GM12878 (cell line): ENCODE measurements at regions not wholly inside any gene's neighbourhood (a gene's known extent, or its start where the extent isn't known, plus 50 kb on each side); places are given as distances from the start of the nearest gene placed in this dataset.

ENCODE experiments used
- ATAC-seq: fragments of 200-7000 bp; cut with Tn5 transposase; 3 replicates; pipeline ENCODE4 v1.9.1; 2020; ENCODE audit warnings: mild to moderate bottlenecking, moderate library complexity
- BruUV-seq: library from RNA; stranded (reverse); fragments of 400-500 nt; replicated peaks from 2 replicates; lab custom pipeline; 2021; lab: Mats Ljungman, UMichigan
- CTCF ChIA-PET: fragments of 300-600 bp; sonication (Branson Sonifier 250); formaldehyde crosslinking; extraction: SDS; loops from one replicate; lab custom pipeline; 2021; ENCODE audit warnings: inconsistent platforms; lab: Yijun Ruan, JAX
- POLR2A ChIA-PET: fragments of 350-600 bp; formaldehyde crosslinking; extraction: SDS; loops from one replicate; lab custom pipeline; 2021; ENCODE audit warnings: inconsistent platforms; lab: Charles Lee
- RAD21 ChIA-PET: fragments of 300-600 bp; sonication (Branson Sonifier 250); formaldehyde crosslinking; loops from one replicate; lab custom pipeline; 2023; ENCODE audit warnings: antibody characterized with exemption; ENCODE audit not compliant: unreplicated experiment; lab: Charles Lee
- SMC1A ChIA-PET: fragments of 300-600 bp; sonication (Branson Sonifier 250); formaldehyde crosslinking; loops from one replicate; lab custom pipeline; 2023; ENCODE audit not compliant: unreplicated experiment, uncharacterized antibody; lab: Charles Lee
- DNase-seq: peaks from one replicate; pipeline ENCODE4 v3.0.0-alpha.2; 2011; ENCODE audit warnings: low read depth, low spot score
- FAIRE-seq: peaks from 3 replicates; lab custom pipeline; 2011; peaks lifted over from hg19 to GRCh38; lab: Jason Lieb, UNC
- H2AFZ ChIP-seq: 2 replicates; pipeline ENCODE4 v1.6.0; 2011; ENCODE audit warnings: low read depth, low read length, control low read depth; ENCODE audit not compliant: control insufficient read depth
- H3K27ac ChIP-seq: 2 replicates; pipeline ENCODE4 v1.5.1; 2011; ENCODE audit warnings: control low read depth; ENCODE audit not compliant: control insufficient read depth, insufficient read depth
- H3K27me3 ChIP-seq, 2 experiments: replicated peaks in 1 of 2; 2 replicates each; pipeline versions ENCODE4 v1.6.0 to v1.6.1; 2011; ENCODE audit warnings: low read length in 1 of 2; ENCODE audit not compliant: control insufficient read depth in 2 of 2, insufficient read depth in 2 of 2
- H3K36me3 ChIP-seq, 2 experiments: 2 replicates each; pipeline ENCODE4 v1.5.1; 2011; ENCODE audit warnings: low read length in 1 of 2; ENCODE audit not compliant: control insufficient read depth in 2 of 2, insufficient read depth in 2 of 2
- H3K4me1 ChIP-seq: 2 replicates; pipeline ENCODE4 v1.6.1; 2011; ENCODE audit warnings: mild to moderate bottlenecking, low read length, moderate library complexity, mixed read lengths; ENCODE audit not compliant: control insufficient read depth, insufficient read depth
- H3K4me2 ChIP-seq: 2 replicates; pipeline ENCODE4 v1.6.0; 2011; ENCODE audit warnings: control low read depth; ENCODE audit not compliant: control insufficient read depth, insufficient read depth
- H3K4me3 ChIP-seq: fragments of 200-600 bp; sonication (generic); 2 replicates; pipeline ENCODE4 v1.5.1; 2016
- H3K79me2 ChIP-seq: 2 replicates; pipeline ENCODE4 v1.6.0; 2011; ENCODE audit warnings: low read length; ENCODE audit not compliant: control insufficient read depth, insufficient read depth
- H3K9ac ChIP-seq: 2 replicates; pipeline ENCODE4 v1.8.0; 2011; ENCODE audit warnings: low read length, control low read depth, mixed read lengths; ENCODE audit not compliant: control insufficient read depth, insufficient read depth
- H3K9me3 ChIP-seq: replicated peaks from 3 replicates; pipeline ENCODE4 v1.5.1; 2011; ENCODE audit warnings: mild to moderate bottlenecking, low read length; ENCODE audit not compliant: control insufficient read depth, insufficient read depth
- H4K20me1 ChIP-seq: 2 replicates; pipeline ENCODE4 v1.6.0; 2011; ENCODE audit not compliant: control insufficient read depth, insufficient read depth
- BHLHE40 ChIP-seq, 2 experiments: fragments of 450-650 bp in 1 of 2; IDR thresholded peaks; 2 replicates each; pipeline ENCODE4 v1.6.1; 2011 to 2017; ENCODE audit warnings: low read depth in 2 of 2, borderline replicate concordance in 1 of 2, improper control_type of control experiment in 1 of 2, low read length in 1 of 2, mild to moderate bottlenecking in 1 of 2
- CBFB ChIP-seq: IDR thresholded peaks from 2 replicates; pipeline ENCODE4 v1.6.1; 2016; ENCODE audit warnings: antibody characterized with exemption, low read depth
- GATAD2B ChIP-seq: fragments of 450-650 bp; conservative IDR thresholded peaks from 2 replicates; pipeline ENCODE4 v1.6.1; 2017; ENCODE audit warnings: low read depth, mild to moderate bottlenecking, moderate library complexity
- IRF5 ChIP-seq: fragments of 450-650 bp; IDR thresholded peaks from 2 replicates; pipeline ENCODE4 v1.6.1; 2017; ENCODE audit warnings: borderline replicate concordance
- MEF2B ChIP-seq: fragments of 450-650 bp; IDR thresholded peaks from 2 replicates; pipeline ENCODE4 v1.6.1; 2018; ENCODE audit warnings: mild to moderate bottlenecking, moderate library complexity; ENCODE audit not compliant: partially characterized antibody, poor library complexity, severe bottlenecking
- PKNOX1 ChIP-seq: fragments of 450-650 bp; IDR thresholded peaks from 2 replicates; pipeline ENCODE4 v1.6.1; 2016; ENCODE audit warnings: mild to moderate bottlenecking
- SIN3A ChIP-seq: IDR thresholded peaks from 2 replicates; pipeline ENCODE4 v1.6.1; 2012; ENCODE audit warnings: low read depth, low read length, improper control_type of control experiment
- SREBF1 ChIP-seq: IDR thresholded peaks from 2 replicates; pipeline ENCODE4 v1.6.1; 2012; ENCODE audit warnings: mild to moderate bottlenecking, low read length
- ZBTB40 ChIP-seq: fragments of 450-650 bp; IDR thresholded peaks from 2 replicates; pipeline ENCODE4 v1.6.1; 2016; ENCODE audit warnings: mild to moderate bottlenecking, moderate library complexity, borderline replicate concordance
- ZSCAN29 ChIP-seq: fragments of 450-650 bp; IDR thresholded peaks from 2 replicates; pipeline ENCODE4 v1.6.1; 2017; ENCODE audit warnings: mild to moderate bottlenecking, moderate library complexity
- WGBS: methylation state at CpG from one replicate; pipeline ENCODE4 v1.1.6; 2016; ENCODE audit warnings: low lambda C conversion rate; ENCODE audit not compliant: insufficient replicate concordance, insufficient coverage; ENCODE audit errors: missing lambda C conversion rate; 5-methylcytosine and 5-hydroxymethylcytosine counted together
- in situ Hi-C: fragments of 300-500 bp; cut with MboI; formaldehyde crosslinking; loops from 9 replicates; pipeline ENCODE4 v1.14.3; 2018; ENCODE audit warnings: mixed read lengths
- intact Hi-C: fragments of 100-400 bp; cut with micrococcal nuclease; formaldehyde crosslinking; loops from one replicate; pipeline ENCODE4 v1.14.2; 2022; ENCODE audit not compliant: unreplicated experiment

GRCh38 chr3:27847697-27848096, 125.6 kb upstream of the EOMES start:
- H3K4me1 ChIP-seq, result no peaks in the 10 kb centered on the region
- no peaks in the 10 kb centered on the region for H3K79me2 ChIP-seq
- TF ChIP-seq SREBF1, result no peak
- TF ChIP-seq CBFB, result no peak
- TF ChIP-seq SIN3A, result no peak
- no peak for TF ChIP-seq ZSCAN29
- no peak for TF ChIP-seq MEF2B
- no peak for TF ChIP-seq PKNOX1
- TF ChIP-seq GATAD2B, result no peak
- TF ChIP-seq ZBTB40, result no peak
- TF ChIP-seq BHLHE40 (IDR thresholded peaks at IDR 0.05; ENCODE audit: borderline replicate concordance in 1 of 2, low read depth in 2 of 2, low read length in 1 of 2), result no peak
- no peak for TF ChIP-seq IRF5
- intact Hi-C loops, result no loop called here
- H3K36me3 ChIP-seq, result no peaks in the 10 kb centered on the region
- no peaks in the 10 kb centered on the region for H3K27me3 ChIP-seq
- DNase-seq (no peak), ATAC-seq (no peak), FAIRE-seq (no peak)
- H2AFZ ChIP-seq, result no peak overlapping the region
- ChIA-PET SMC1A (interaction anchor here (0.6 kb wide), 1 partner anchor 734 kb away, joined by 3 read pairs; no protein-coding TSS in a partner anchor), RAD21 (no interaction called here), POLR2A (interaction anchor here (0.6 kb wide), 1 partner anchor 189 kb away, joined by 4 read pairs; no protein-coding TSS in a partner anchor), CTCF (no interaction called here)
- H3K27ac ChIP-seq, result no peak overlapping the region
- in situ Hi-C loops, result no loop called here
- BruUV-seq, result no TSS peak
- 36% methylated on average over 6 of the region's 6 CpGs for WGBS
- H4K20me1 ChIP-seq, result no peaks in the 10 kb centered on the region
- no peak overlapping the region for H3K4me2 ChIP-seq
- H3K9me3 ChIP-seq, result no peaks in the 10 kb centered on the region; the same call in 2 of the 3 replicates
- no peak overlapping the region for H3K9ac ChIP-seq
- H3K4me3 ChIP-seq, result no peak overlapping the region
